GM12892 (cell line): ENCODE measurements at regions not wholly inside any gene's neighbourhood (a gene's known extent, or its start where the extent isn't known, plus 50 kb on each side); places are given as distances from the start of the nearest gene placed in this dataset.

Experiments used
- POLR2A ChIP-seq: IDR thresholded peaks from 2 replicates; pipeline ENCODE4 v1.6.1; 2011; ENCODE audit warnings: low read depth, low read length, control low read depth
- POLR2AphosphoS5 ChIP-seq: IDR thresholded peaks from 2 replicates; pipeline ENCODE4 v1.6.1; 2011; ENCODE audit warnings: low read depth, low read length, control low read depth
- TAF1 ChIP-seq: IDR thresholded peaks from 2 replicates; pipeline ENCODE4 v1.6.1; 2011; ENCODE audit warnings: low read depth, mild to moderate bottlenecking, control low read depth, low read length, borderline replicate concordance

DNA sequence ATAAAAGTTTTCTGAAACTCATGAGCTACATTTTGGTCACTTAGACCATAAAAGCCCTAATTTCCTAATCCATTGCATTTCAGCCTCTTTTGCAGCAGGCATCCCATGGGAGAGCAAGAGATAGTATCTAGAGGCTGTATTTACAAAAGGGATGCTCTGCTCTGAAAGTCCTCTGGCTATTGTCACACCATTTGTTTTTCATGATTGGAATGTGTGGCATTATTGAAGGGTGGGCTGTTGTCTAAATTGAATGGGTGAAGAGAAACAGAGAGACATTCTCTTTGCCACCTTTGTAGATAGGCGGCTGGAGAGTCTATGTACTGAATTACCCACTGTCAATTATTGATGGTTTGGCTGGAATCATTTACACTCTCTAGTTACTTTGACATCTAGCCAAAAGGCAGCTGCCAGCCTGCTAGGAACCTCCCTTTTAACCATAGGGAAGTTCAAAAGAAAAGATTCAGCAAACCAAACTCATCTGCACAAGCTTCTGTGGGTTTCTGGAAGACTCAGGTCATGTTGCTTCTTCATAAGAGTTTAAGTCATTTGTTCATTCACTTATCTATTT lies 89.8 kb upstream of the RARB start:
- TF ChIP-seq POLR2A: no peak
- TF ChIP-seq TAF1: no peak
- no peak for TF ChIP-seq POLR2AphosphoS5
